Coronary artery (tissue), 2 donors: ENCODE measurements at regions not wholly inside any gene's neighbourhood (a gene's known extent, or its start where the extent isn't known, plus 50 kb on each side); places are given as distances from the start of the nearest gene placed in this dataset.
"Not testable (repeated sequence)": the region's sequence is repeated elsewhere in the genome, so short reads cannot be mapped to it uniquely, and the experiment has no call there.

Source experiments
- DNase-seq: peaks from one replicate; pipeline ENCODE4 v3.0.0-alpha.2; 2017; ENCODE audit warnings: low spot score
- H3K27ac ChIP-seq, 2 donors: fragments of 200-600 bp; sonication (generic); one replicate each; pipeline ENCODE4 v1.5.1; 2016 to 2019
- H3K4me3 ChIP-seq: fragments of 200-600 bp; sonication (generic); 2 replicates; pipeline ENCODE4 v1.5.1; 2016; ENCODE audit warnings: mild to moderate bottlenecking, moderate library complexity
- CTCF ChIP-seq: fragments of 200-600 bp; sonication (generic); IDR thresholded peaks from one replicate; pipeline ENCODE4 v1.5.1; 2019; ENCODE audit warnings: antibody characterized with exemption

GRCh38 chr5:19241690-19242089 lies 746.3 kb downstream of the CDH18 start:
- TF ChIP-seq CTCF: no peak
- Histone ChIP-seq H3K27ac (no peak overlapping the region), H3K4me3 (no peak overlapping the region)
- DNase-seq: no peak

GRCh38 chr5:19246191-19246590 lies 741.8 kb downstream of the CDH18 start:
- H3K4me3 ChIP-seq, DNase-seq, H3K27ac ChIP-seq: not testable (repeated sequence)

GRCh38 chr5:19247302-19247701 lies 740.7 kb downstream of the CDH18 start:
- no peak overlapping the region for H3K4me3 ChIP-seq
- DNase-seq: no peak
- no peak for TF ChIP-seq CTCF
- no peak overlapping the region for H3K27ac ChIP-seq

GRCh38 chr5:19256036-19256435 lies 732.0 kb downstream of the CDH18 start:
- H3K27ac ChIP-seq: no peak overlapping the region
- no peak overlapping the region for H3K4me3 ChIP-seq
- DNase-seq: no peak
- no peak for TF ChIP-seq CTCF

GRCh38 chr5:19258686-19259085 lies 729.3 kb downstream of the CDH18 start:
- TF ChIP-seq CTCF: no peak
- DNase-seq: no peak
- no peak overlapping the region for H3K27ac ChIP-seq
- no peak overlapping the region for H3K4me3 ChIP-seq

- H3K4me3 ChIP-seq: no peak overlapping the region
- no peak for TF ChIP-seq CTCF
- no peak for DNase-seq
- no peak overlapping the region for H3K27ac ChIP-seq
Measured at GRCh38 chr5:19261879-19262278, 726.1 kb downstream of the CDH18 start.

GRCh38 chr5:19264821-19265220 lies 723.2 kb downstream of the CDH18 start:
- Histone ChIP-seq H3K27ac (no peak overlapping the region), H3K4me3 (no peak overlapping the region)
- no peak for TF ChIP-seq CTCF
- DNase-seq: no peak

GRCh38 chr5:19266791-19267190 lies 721.2 kb downstream of the CDH18 start:
- no peak overlapping the region for H3K4me3 ChIP-seq
- no peak for TF ChIP-seq CTCF
- no peak for DNase-seq
- no peak overlapping the region for H3K27ac ChIP-seq
